ENCODE measurements at regions not wholly inside any gene's neighbourhood (a gene's known extent, or its start where the extent isn't known, plus 50 kb on each side); places are given as distances from the start of the nearest gene placed in this dataset.

GRCh38 chr10:28922861-28923260, 245.5 kb downstream of the BAMBI start:
- no peak for DNase-seq (ENCODE audit: low read depth)
- no peak overlapping the region for H3K4me3 ChIP-seq (replicated peaks; ENCODE audit: low read depth, low read length)
- no peak for TF ChIP-seq CTCF (IDR thresholded peaks at IDR 0.05; ENCODE audit: low read length, missing control alignments)

GRCh38 chr10:28924717-28925116, 247.4 kb downstream of the BAMBI start:
- TF ChIP-seq CTCF (IDR thresholded peaks at IDR 0.05; ENCODE audit: low read length, missing control alignments), result no peak
- no peak overlapping the region for H3K4me3 ChIP-seq (replicated peaks; ENCODE audit: low read depth, low read length)
- DNase-seq (ENCODE audit: low read depth), result no peak

GRCh38 chr10:28925121-28925663, 247.9 kb downstream of the BAMBI start:
- H3K4me3 ChIP-seq (replicated peaks; ENCODE audit: low read depth, low read length), result no peak overlapping the region
- TF ChIP-seq CTCF (IDR thresholded peaks at IDR 0.05; ENCODE audit: low read length, missing control alignments), result no peak
- DNase-seq (ENCODE audit: low read depth), result no peak

- DNase-seq (ENCODE audit: low read depth), result no peak
- H3K4me3 ChIP-seq (replicated peaks; ENCODE audit: low read depth, low read length), result no peak overlapping the region
- no peak for TF ChIP-seq CTCF (IDR thresholded peaks at IDR 0.05; ENCODE audit: low read length, missing control alignments)
Measured at GRCh38 chr10:28926932-28927331, 249.6 kb downstream of the BAMBI start.

- no peak for TF ChIP-seq CTCF (IDR thresholded peaks at IDR 0.05; ENCODE audit: low read length, missing control alignments)
- H3K4me3 ChIP-seq (replicated peaks; ENCODE audit: low read depth, low read length), result no peak overlapping the region
Measured at GRCh38 chr10:28928484-28928883, 251.2 kb downstream of the BAMBI start.

GRCh38 chr10:28929942-28930341, 252.6 kb downstream of the BAMBI start:
- TF ChIP-seq CTCF (IDR thresholded peaks at IDR 0.05; ENCODE audit: low read length, missing control alignments), result no peak

More at GRCh38 chr10:28928484-28928883, 251.2 kb downstream of the BAMBI start:
- no peak for DNase-seq (ENCODE audit: low read depth)

More at GRCh38 chr10:28929942-28930341, 252.6 kb downstream of the BAMBI start:
- H3K4me3 ChIP-seq (replicated peaks; ENCODE audit: low read depth, low read length), result no peak overlapping the region
- no peak for DNase-seq (ENCODE audit: low read depth)

Data from fibroblast of pulmonary artery (primary cell).